Peyer's patch (tissue), 4 donors: ENCODE measurements at regions not wholly inside any gene's neighbourhood (a gene's known extent, or its start where the extent isn't known, plus 50 kb on each side); places are given as distances from the start of the nearest gene placed in this dataset.

ENCODE experiments used
- DNase-seq, 3 donors: peaks; one replicate each; pipeline ENCODE4 v3.0.0-alpha.2; 2017 to 2019
- H3K27ac ChIP-seq, 4 donors: fragments of 200-600 bp; sonication (generic); one replicate each; pipeline ENCODE4 v1.5.1; 2016 to 2019
- H3K27me3 ChIP-seq, 2 donors: fragments of 200-600 bp; sonication (generic); one replicate each; pipeline ENCODE4 v1.5.1; 2019
- H3K36me3 ChIP-seq, 3 donors: fragments of 200-600 bp; sonication (generic); one replicate each; pipeline ENCODE4 v1.5.1; 2016 to 2019
- H3K4me1 ChIP-seq, 4 donors: fragments of 200-600 bp; sonication (generic); one replicate each; pipeline ENCODE4 v1.5.1; 2016 to 2019
- H3K4me3 ChIP-seq, 4 donors: fragments of 200-600 bp; sonication (generic); 1 replicate in 3 of 4; 2 replicates in 1 of 4; pipeline ENCODE4 v1.5.1; 2016 to 2019; ENCODE audit warnings: mild to moderate bottlenecking in 1 of 4
- H3K9me3 ChIP-seq, 4 donors: fragments of 200-600 bp; sonication (generic); one replicate each; pipeline ENCODE4 v1.5.1; 2016 to 2019; ENCODE audit warnings: mild to moderate bottlenecking in 1 of 4
- CTCF ChIP-seq, 6 experiments: fragments of 450-650 bp in 4 of 6; fragments of 200-600 bp in 2 of 6; sonication (generic) in 1 of 6; IDR thresholded peaks; one replicate each; pipeline ENCODE4 v1.5.1; 2017 to 2019; ENCODE audit warnings: antibody characterized with exemption in 6 of 6, mild to moderate bottlenecking in 3 of 6, moderate library complexity in 1 of 6
- POLR2A ChIP-seq, 2 donors: fragments of 450-650 bp; IDR thresholded peaks; one replicate each; pipeline ENCODE4 v1.5.1; 2017; ENCODE audit warnings: antibody characterized with exemption in 2 of 2, mild to moderate bottlenecking in 2 of 2, moderate library complexity in 2 of 2

GRCh38 chr9:80948066-80948465 lies 741.3 kb downstream of the TLE1 start:
- DNase-seq = no peak
- no peaks in the 10 kb centered on the region for H3K27me3 ChIP-seq
- no peak overlapping the region for H3K4me3 ChIP-seq
- no peaks in the 10 kb centered on the region for H3K4me1 ChIP-seq
- H3K9me3 ChIP-seq = no peaks in the 10 kb centered on the region
- TF ChIP-seq POLR2A (IDR thresholded peaks at IDR 0.05) (no peak), CTCF (IDR thresholded peaks at IDR 0.05) (no peak)
- H3K27ac ChIP-seq = no peak overlapping the region
- no peaks in the 10 kb centered on the region for H3K36me3 ChIP-seq

- Histone ChIP-seq H3K36me3 (no peaks in the 10 kb centered on the region), H3K4me3 (no peak overlapping the region), H3K9me3 (no peaks in the 10 kb centered on the region), H3K27ac (no peak overlapping the region), H3K4me1 (no peaks in the 10 kb centered on the region), H3K27me3 (no peaks in the 10 kb centered on the region)
- DNase-seq = no peak
- TF ChIP-seq CTCF (IDR thresholded peaks at IDR 0.05) = no peak
- TF ChIP-seq POLR2A (IDR thresholded peaks at IDR 0.05) = no peak
Measured at GRCh38 chr9:80946496-80947170, 742.7 kb downstream of the TLE1 start.

DNA sequence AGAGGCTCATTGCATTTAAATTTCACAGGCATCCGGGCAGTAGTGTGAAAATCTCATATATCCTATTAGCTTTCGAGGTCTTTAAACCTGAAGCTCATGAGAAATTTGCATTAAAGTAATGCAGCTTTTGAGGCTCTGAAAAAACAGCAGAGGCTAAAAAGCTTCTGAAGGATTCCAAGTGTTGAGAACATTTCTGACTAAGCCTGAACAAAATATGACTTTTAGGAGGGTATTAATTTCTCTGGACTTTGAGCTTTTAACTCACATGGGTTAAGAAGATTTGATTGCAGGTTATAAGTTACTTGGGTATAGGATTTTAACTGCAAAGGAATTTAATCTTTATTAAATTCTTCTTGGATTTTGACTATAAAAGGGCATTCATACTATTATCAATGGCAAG lies 743.9 kb downstream of the TLE1 start:
- DNase-seq = no peak

GRCh38 chr9:80937645-80938044 lies 751.7 kb downstream of the TLE1 start:
- TF ChIP-seq CTCF (IDR thresholded peaks at IDR 0.05) = no peak
- no peak for TF ChIP-seq POLR2A (IDR thresholded peaks at IDR 0.05)
- Histone ChIP-seq H3K27ac (no peak overlapping the region), H3K27me3 (no peaks in the 10 kb centered on the region), H3K4me3 (no peak overlapping the region), H3K9me3 (no peaks in the 10 kb centered on the region), H3K4me1 (no peaks in the 10 kb centered on the region), H3K36me3 (no peaks in the 10 kb centered on the region)
- DNase-seq = no peak

More for the DNA sequence above, 743.9 kb downstream of the TLE1 start:
- no peak overlapping the region for H3K4me3 ChIP-seq
- no peaks in the 10 kb centered on the region for H3K36me3 ChIP-seq
- H3K27me3 ChIP-seq = no peaks in the 10 kb centered on the region
- H3K9me3 ChIP-seq = no peaks in the 10 kb centered on the region
- H3K27ac ChIP-seq = no peak overlapping the region
- no peak for TF ChIP-seq CTCF (IDR thresholded peaks at IDR 0.05)
- TF ChIP-seq POLR2A (IDR thresholded peaks at IDR 0.05) = no peak
- H3K4me1 ChIP-seq = no peaks in the 10 kb centered on the region

DNA sequence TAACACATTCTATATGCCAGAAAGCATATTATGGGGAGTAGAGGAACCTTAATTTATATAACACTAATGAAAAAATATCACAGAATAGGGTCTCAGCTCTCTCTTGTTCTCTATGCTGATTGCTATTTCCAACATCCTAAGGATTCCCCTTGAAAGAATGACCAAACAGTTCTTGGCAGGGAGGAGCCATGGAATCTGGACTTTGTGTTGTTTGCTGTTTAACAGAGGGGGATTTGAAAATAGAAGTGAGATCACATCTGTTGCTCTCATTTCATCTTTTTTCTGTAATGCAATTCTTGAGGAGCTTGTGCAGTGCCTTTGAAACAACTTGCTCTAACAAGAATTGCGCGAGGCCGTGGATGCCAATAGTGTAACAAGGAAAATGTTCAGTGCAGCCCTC lies 755.3 kb downstream of the TLE1 start:
- DNase-seq = no peak
- no peak overlapping the region for H3K4me3 ChIP-seq
- TF ChIP-seq CTCF (IDR thresholded peaks at IDR 0.05) (no peak), POLR2A (IDR thresholded peaks at IDR 0.05) (no peak)
- no peak overlapping the region for H3K27ac ChIP-seq
- H3K9me3 ChIP-seq = no peaks in the 10 kb centered on the region
- no peaks in the 10 kb centered on the region for H3K36me3 ChIP-seq
- no peaks in the 10 kb centered on the region for H3K27me3 ChIP-seq
- no peaks in the 10 kb centered on the region for H3K4me1 ChIP-seq
